MM.1S (cell line): ENCODE measurements at regions not wholly inside any gene's neighbourhood (a gene's known extent, or its start where the extent isn't known, plus 50 kb on each side); places are given as distances from the start of the nearest gene placed in this dataset.

ENCODE experiments used
- DNase-seq: peaks from one replicate; pipeline ENCODE4 v3.0.0-alpha.2; 2015
- H2AFZ ChIP-seq: fragments of 300-600 bp; sonication (generic); 2 replicates; pipeline ENCODE4 v1.6.0; 2016; ENCODE audit warnings: antibody characterized with exemption, low read length
- H3F3A ChIP-seq: fragments of 300-600 bp; sonication (generic); 2 replicates; pipeline ENCODE4 v1.6.1; 2016; ENCODE audit warnings: mild to moderate bottlenecking, antibody characterized with exemption, low read length, moderate library complexity, mixed read lengths; ENCODE audit not compliant: insufficient read depth
- H3K27ac ChIP-seq: fragments of 300-600 bp; sonication (generic); 2 replicates; pipeline ENCODE4 v1.5.1; 2016; ENCODE audit warnings: mild to moderate bottlenecking, low read length
- H3K27me3 ChIP-seq: fragments of 300-600 bp; sonication (generic); replicated peaks from 2 replicates; pipeline ENCODE4 v1.6.0; 2016; ENCODE audit warnings: low read length; ENCODE audit not compliant: insufficient read depth
- H3K36me3 ChIP-seq: fragments of 300-600 bp; sonication (generic); replicated peaks from 2 replicates; pipeline ENCODE4 v1.6.1; 2016; ENCODE audit warnings: mild to moderate bottlenecking, low read length, mixed read lengths; ENCODE audit not compliant: insufficient read depth
- H3K4me1 ChIP-seq: fragments of 300-600 bp; sonication (generic); 2 replicates; pipeline ENCODE4 v1.6.1; 2016; ENCODE audit warnings: low read length, mixed read lengths
- H3K4me2 ChIP-seq: fragments of 300-600 bp; sonication (generic); 2 replicates; pipeline ENCODE4 v1.6.0; 2016; ENCODE audit warnings: low read depth, low read length
- H3K4me3 ChIP-seq: fragments of 300-600 bp; sonication (generic); 2 replicates; pipeline ENCODE4 v1.5.1; 2016; ENCODE audit warnings: low read length, mixed read lengths
- H3K79me2 ChIP-seq: fragments of 300-600 bp; sonication (generic); 2 replicates; pipeline ENCODE4 v1.6.1; 2016; ENCODE audit warnings: mixed run types, low read length, mixed read lengths
- H3K9ac ChIP-seq: fragments of 300-600 bp; sonication (generic); 2 replicates; pipeline ENCODE4 v1.6.1; 2016; ENCODE audit warnings: low read length, mixed read lengths
- H3K9me2 ChIP-seq: fragments of 300-600 bp; sonication (generic); replicated peaks from 2 replicates; pipeline ENCODE4 v1.6.1; 2016; ENCODE audit warnings: mild to moderate bottlenecking, low read length, mixed read lengths; ENCODE audit not compliant: insufficient read depth
- H3K9me3 ChIP-seq: fragments of 300-600 bp; sonication (generic); replicated peaks from 2 replicates; pipeline ENCODE4 v1.6.1; 2016; ENCODE audit warnings: mild to moderate bottlenecking, low read length, mixed read lengths; ENCODE audit not compliant: insufficient read depth
- H4K20me1 ChIP-seq: fragments of 300-600 bp; sonication (generic); 2 replicates; pipeline ENCODE4 v1.6.1; 2016; ENCODE audit warnings: mild to moderate bottlenecking, low read length, moderate library complexity, mixed read lengths; ENCODE audit not compliant: insufficient read depth
- CTCF ChIP-seq: fragments of 300-600 bp; sonication (generic); IDR thresholded peaks from 2 replicates; pipeline ENCODE4 v1.5.1; 2016; ENCODE audit warnings: antibody characterized with exemption, low read length, mixed read lengths
- EZH2 ChIP-seq: fragments of 300-600 bp; sonication (generic); optimal IDR thresholded peaks from 2 replicates; pipeline ENCODE3; 2017; ENCODE audit warnings: low read depth, mild to moderate bottlenecking, antibody characterized with exemption, low read length, mixed read lengths
- EZH2phosphoT487 ChIP-seq: fragments of 300-600 bp; sonication (generic); IDR thresholded peaks from 2 replicates; pipeline ENCODE4 v1.6.1; 2018; ENCODE audit warnings: antibody characterized with exemption, low read length

GRCh38 chr2:215550331-215550730 is 114.5 kb upstream of the FN1 start:
- no peaks in the 10 kb centered on the region for H3F3A ChIP-seq
- H3K79me2 ChIP-seq: no peaks in the 10 kb centered on the region
- no peak for DNase-seq
- no peaks in the 10 kb centered on the region for H3K9me2 ChIP-seq
- no peaks in the 10 kb centered on the region for H3K27me3 ChIP-seq
- no peaks in the 10 kb centered on the region for H3K9me3 ChIP-seq
- no peak overlapping the region for H3K4me3 ChIP-seq
- no peak overlapping the region for H3K9ac ChIP-seq
- no peaks in the 10 kb centered on the region for H3K36me3 ChIP-seq
- no peaks in the 10 kb centered on the region for H3K4me1 ChIP-seq
- H3K27ac ChIP-seq: no peak overlapping the region
- no peak for TF ChIP-seq EZH2
- TF ChIP-seq CTCF: no peak
- TF ChIP-seq EZH2phosphoT487: no peak
- H3K4me2 ChIP-seq: no peak overlapping the region
- no peak overlapping the region for H2AFZ ChIP-seq
- no peaks in the 10 kb centered on the region for H4K20me1 ChIP-seq

GRCh38 chr2:215548714-215549113 is 112.8 kb upstream of the FN1 start:
- Histone ChIP-seq H3K4me3 (no peak overlapping the region), H3K27ac (no peak overlapping the region), H3K79me2 (no peaks in the 10 kb centered on the region), H4K20me1 (no peaks in the 10 kb centered on the region), H3K4me1 (no peaks in the 10 kb centered on the region), H2AFZ (no peak overlapping the region), H3K27me3 (no peaks in the 10 kb centered on the region), H3K9me2 (no peaks in the 10 kb centered on the region), H3K9ac (no peak overlapping the region), H3K9me3 (no peaks in the 10 kb centered on the region), H3K36me3 (no peaks in the 10 kb centered on the region), H3F3A (no peaks in the 10 kb centered on the region), H3K4me2 (no peak overlapping the region)
- no peak for DNase-seq
- TF ChIP-seq CTCF (no peak), EZH2 (no peak), EZH2phosphoT487 (no peak)

DNA sequence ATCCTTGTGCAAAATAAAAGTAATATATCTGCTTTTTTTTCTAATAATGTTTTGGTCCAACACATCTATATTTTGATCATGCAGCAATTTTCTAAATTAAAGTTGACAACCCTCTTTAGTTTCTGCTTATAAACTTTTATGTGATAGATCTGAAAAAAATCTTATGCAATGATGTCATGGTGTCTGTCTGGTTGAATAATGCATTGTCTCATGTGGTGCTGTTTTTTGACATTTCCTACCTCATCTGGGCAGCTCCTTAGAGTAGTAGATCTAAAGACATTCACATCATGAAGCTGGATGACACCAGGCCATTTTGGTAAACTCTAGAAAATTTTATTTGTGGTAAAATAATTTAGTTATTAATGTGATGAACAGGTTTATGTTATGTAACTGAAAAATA is 106.8 kb upstream of the FN1 start:
- Histone ChIP-seq H3K27ac (no peak overlapping the region), H3K9me3 (no peaks in the 10 kb centered on the region), H3K9me2 (no peaks in the 10 kb centered on the region), H3K4me1 (no peaks in the 10 kb centered on the region), H3K27me3 (no peaks in the 10 kb centered on the region), H3K79me2 (no peaks in the 10 kb centered on the region), H3F3A (no peaks in the 10 kb centered on the region), H3K4me2 (no peak overlapping the region), H3K4me3 (no peak overlapping the region), H3K9ac (no peak overlapping the region), H2AFZ (no peak overlapping the region), H4K20me1 (no peaks in the 10 kb centered on the region), H3K36me3 (no peaks in the 10 kb centered on the region)
- no peak for TF ChIP-seq CTCF
- no peak for TF ChIP-seq EZH2
- DNase-seq: no peak

- Histone ChIP-seq H3K79me2 (no peaks in the 10 kb centered on the region), H3K9ac (no peak overlapping the region), H3K9me2 (no peaks in the 10 kb centered on the region), H2AFZ (no peak overlapping the region), H4K20me1 (no peaks in the 10 kb centered on the region), H3K4me3 (no peak overlapping the region), H3K9me3 (no peaks in the 10 kb centered on the region), H3K36me3 (no peaks in the 10 kb centered on the region), H3K27me3 (no peaks in the 10 kb centered on the region), H3F3A (no peaks in the 10 kb centered on the region), H3K4me1 (no peaks in the 10 kb centered on the region), H3K4me2 (no peak overlapping the region), H3K27ac (no peak overlapping the region)
- no peak for TF ChIP-seq EZH2phosphoT487
- TF ChIP-seq EZH2: no peak
- TF ChIP-seq CTCF: no peak
- DNase-seq: no peak
These were observed 104.8 kb upstream of the FN1 start for GRCh38 chr2:215540658-215541057.
